ENCODE measurements at regions not wholly inside any gene's neighbourhood (a gene's known extent, or its start where the extent isn't known, plus 50 kb on each side); places are given as distances from the start of the nearest gene placed in this dataset.

DNA sequence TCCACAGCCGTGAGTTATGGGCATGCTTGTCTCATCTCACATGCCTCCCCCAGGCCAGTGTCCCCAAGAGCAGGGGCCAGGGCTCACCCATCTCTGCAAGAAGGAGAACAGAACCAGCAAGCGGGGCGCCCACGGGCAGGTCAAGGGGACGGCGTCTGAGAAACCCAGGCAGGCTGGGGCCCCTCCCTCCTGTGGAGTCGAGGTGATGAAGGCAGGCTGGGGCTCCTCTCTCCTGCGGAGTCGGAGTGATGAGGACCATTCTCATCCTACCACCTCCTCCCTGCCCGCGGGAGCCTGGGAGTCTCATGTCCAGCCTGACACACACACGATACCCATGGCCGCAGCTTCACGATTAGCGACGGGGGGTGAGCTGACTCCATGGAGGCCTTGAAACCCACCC lies 141.9 kb downstream of the CTTN start:
- no peaks in the 10 kb centered on the region for H3K36me3 ChIP-seq
- H3K4me1 ChIP-seq: no peaks in the 10 kb centered on the region
- no peak overlapping the region for H3K4me3 ChIP-seq (replicated peaks in 1 of 3)
- H3K27ac ChIP-seq: no peak overlapping the region
- no peaks in the 10 kb centered on the region for H3K9me3 ChIP-seq
- no peaks in the 10 kb centered on the region for H3K27me3 ChIP-seq
- WGBS, 2 donors: 91 to 94% methylated on average over 16 of the region's 16 CpGs
- no peak for DNase-seq
- TF ChIP-seq POLR2A (IDR thresholded peaks at IDR 0.05): no peak
- TF ChIP-seq, protein P1, sequence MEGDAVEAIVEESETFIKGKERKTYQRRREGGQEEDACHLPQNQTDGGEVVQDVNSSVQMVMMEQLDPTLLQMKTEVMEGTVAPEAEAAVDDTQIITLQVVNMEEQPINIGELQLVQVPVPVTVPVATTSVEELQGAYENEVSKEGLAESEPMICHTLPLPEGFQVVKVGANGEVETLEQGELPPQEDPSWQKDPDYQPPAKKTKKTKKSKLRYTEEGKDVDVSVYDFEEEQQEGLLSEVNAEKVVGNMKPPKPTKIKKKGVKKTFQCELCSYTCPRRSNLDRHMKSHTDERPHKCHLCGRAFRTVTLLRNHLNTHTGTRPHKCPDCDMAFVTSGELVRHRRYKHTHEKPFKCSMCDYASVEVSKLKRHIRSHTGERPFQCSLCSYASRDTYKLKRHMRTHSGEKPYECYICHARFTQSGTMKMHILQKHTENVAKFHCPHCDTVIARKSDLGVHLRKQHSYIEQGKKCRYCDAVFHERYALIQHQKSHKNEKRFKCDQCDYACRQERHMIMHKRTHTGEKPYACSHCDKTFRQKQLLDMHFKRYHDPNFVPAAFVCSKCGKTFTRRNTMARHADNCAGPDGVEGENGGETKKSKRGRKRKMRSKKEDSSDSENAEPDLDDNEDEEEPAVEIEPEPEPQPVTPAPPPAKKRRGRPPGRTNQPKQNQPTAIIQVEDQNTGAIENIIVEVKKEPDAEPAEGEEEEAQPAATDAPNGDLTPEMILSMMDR (IDR thresholded peaks at IDR 0.05): no peak
- intact Hi-C loops (cut with DNase I): no loop called here

DNA sequence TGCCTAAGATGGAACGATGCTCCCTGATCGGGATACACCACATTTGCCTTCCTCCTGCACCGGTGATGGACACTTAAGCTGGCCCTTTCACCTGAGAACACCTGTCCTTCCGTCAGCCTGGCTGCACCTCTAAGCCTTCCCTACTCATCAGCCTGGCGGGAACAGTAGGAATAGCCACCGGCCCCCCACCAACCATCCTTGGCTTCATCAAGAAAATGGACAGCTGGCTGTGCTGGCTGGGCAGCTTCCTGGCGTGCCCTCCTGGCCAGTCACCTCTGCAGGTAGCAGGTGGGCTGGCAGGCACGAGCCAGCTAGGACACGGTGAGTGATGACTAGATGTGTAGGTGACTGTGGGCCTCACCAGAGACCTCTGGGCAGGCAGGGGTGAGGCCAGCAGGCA lies 142.8 kb downstream of the CTTN start:
- Histone ChIP-seq H3K4me3 (replicated peaks in 1 of 3) (no peak overlapping the region), H3K36me3 (no peaks in the 10 kb centered on the region), H3K27me3 (no peaks in the 10 kb centered on the region), H3K4me1 (no peaks in the 10 kb centered on the region), H3K9me3 (no peaks in the 10 kb centered on the region), H3K27ac (no peak overlapping the region)
- intact Hi-C loops (cut with DNase I): no loop called here
- no peak for DNase-seq
- no peak for TF ChIP-seq POLR2A (IDR thresholded peaks at IDR 0.05)
- 91 to 96% methylated on average over 8 to 9 of the region's 9 CpGs for WGBS, 2 donors

DNA sequence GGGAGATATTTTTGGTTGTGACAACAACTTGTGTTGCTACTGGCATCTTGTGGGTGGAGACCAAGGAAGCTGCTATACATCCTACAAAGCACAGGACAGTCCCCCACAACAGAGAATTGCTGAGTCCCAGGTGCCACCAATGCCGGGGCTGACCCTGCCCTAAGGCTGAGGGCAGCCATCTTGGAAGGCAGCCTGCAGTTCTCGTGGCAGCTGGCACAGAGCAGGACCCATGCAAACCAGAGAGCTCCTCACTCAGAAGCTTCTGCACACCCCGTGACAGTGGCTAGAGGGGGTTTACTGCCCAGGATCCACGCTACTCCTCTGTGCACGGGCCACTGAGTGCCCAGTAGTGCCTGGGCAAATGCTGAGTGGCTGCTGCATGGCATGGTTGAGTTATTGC lies 143.4 kb downstream of the CTTN start:
- DNase-seq: peak in 1 of 2 donors; percentile 47
- TF ChIP-seq, protein P1 (IDR thresholded peaks at IDR 0.05): no peak
- TF ChIP-seq POLR2A (IDR thresholded peaks at IDR 0.05): no peak
- Histone ChIP-seq H3K36me3 (no peaks in the 10 kb centered on the region), H3K27ac (no peak overlapping the region), H3K4me3 (replicated peaks in 1 of 3) (no peak overlapping the region), H3K27me3 (no peaks in the 10 kb centered on the region), H3K9me3 (no peaks in the 10 kb centered on the region), H3K4me1 (no peaks in the 10 kb centered on the region)
- intact Hi-C loops (cut with DNase I): no loop called here
- 58 to 77% methylated on average over 2 to 3 of the region's 5 CpGs for WGBS, 2 donors

DNA sequence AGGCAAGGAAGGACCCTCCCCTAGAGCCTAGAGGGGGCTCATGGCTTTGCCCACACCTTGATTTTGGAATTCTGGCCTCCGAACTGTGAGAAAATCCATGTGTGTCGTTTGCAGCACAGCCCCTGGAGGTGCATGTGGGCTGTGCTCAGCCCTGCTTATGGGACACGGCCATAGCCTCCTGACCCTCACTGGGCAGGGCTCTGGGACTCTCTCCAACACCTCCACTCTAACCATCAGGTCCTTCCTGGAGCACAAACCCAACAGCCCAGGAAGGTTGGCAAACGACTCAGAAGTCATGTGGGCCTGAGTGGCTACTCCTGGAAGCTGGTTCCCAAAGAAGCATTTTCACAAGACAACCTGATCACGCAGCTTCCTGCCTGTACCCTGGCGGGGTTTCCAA lies 144.1 kb downstream of the CTTN start:
- TF ChIP-seq, protein P1 (IDR thresholded peaks at IDR 0.05): no peak
- TF ChIP-seq POLR2A (IDR thresholded peaks at IDR 0.05): no peak
- Histone ChIP-seq H3K9me3 (no peaks in the 10 kb centered on the region), H3K27me3 (no peaks in the 10 kb centered on the region), H3K4me3 (replicated peaks in 1 of 3) (no peak overlapping the region), H3K36me3 (no peaks in the 10 kb centered on the region), H3K27ac (no peak overlapping the region), H3K4me1 (no peaks in the 10 kb centered on the region)
- intact Hi-C loops (cut with DNase I): no loop called here
- WGBS, 2 donors: 48 to 62% methylated on average over 6 of the region's 6 CpGs
- DNase-seq: peak; percentile 61 to 70

DNA sequence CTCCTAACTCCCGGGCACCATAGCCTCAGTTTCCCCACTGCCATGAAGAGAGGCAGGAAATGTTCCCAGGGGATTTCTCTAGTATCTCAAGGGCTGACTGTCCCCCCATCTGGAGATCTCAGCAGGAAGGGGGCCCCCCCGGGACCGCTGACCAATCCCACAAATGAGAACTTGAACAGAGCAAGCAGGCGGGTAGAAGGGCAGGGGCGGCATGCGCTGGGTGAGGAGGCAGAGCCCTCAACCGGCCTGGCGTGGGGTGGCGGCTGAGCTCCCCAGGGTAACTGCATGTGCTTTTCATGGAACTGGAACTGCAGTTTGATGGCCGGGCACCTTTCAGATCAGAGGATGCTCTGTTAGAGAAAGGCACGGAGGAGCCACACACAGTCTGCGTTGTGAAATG lies 144.5 kb downstream of the CTTN start:
- DNase-seq: no peak
- H3K27me3 ChIP-seq: no peaks in the 10 kb centered on the region
- H3K27ac ChIP-seq: no peak overlapping the region
- intact Hi-C loops (cut with DNase I): no loop called here
- H3K4me3 ChIP-seq (replicated peaks in 1 of 3): no peak overlapping the region
- H3K4me1 ChIP-seq: no peaks in the 10 kb centered on the region
- H3K9me3 ChIP-seq: no peaks in the 10 kb centered on the region
- 89 to 95% methylated on average over 11 to 12 of the region's 12 CpGs for WGBS, 2 donors
- no peaks in the 10 kb centered on the region for H3K36me3 ChIP-seq
- TF ChIP-seq POLR2A (IDR thresholded peaks at IDR 0.05): no peak
- TF ChIP-seq, protein P1 (IDR thresholded peaks at IDR 0.05): no peak

DNA sequence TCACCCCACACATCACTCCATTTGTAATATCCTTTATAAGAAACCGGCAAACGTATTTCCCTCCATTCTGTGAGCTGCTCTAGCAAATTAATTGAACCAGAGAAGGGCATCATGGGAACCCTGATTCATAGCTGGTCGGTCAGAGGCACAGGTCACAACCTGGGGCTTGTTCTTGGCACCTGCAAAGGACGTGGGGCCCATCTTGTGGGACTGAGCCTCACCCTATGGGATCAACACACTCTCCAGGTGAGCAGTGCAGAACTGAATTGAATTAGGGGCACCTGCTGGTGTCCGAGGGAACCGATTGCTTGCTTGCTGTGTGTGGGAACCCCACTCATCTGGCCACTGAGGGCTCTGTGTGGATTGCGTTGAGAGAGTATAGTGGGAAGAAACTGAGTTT lies 145.3 kb downstream of the CTTN start:
- no peak for TF ChIP-seq POLR2A (IDR thresholded peaks at IDR 0.05)
- TF ChIP-seq, protein P1 (IDR thresholded peaks at IDR 0.05): no peak
- no peak for DNase-seq
- no peaks in the 10 kb centered on the region for H3K9me3 ChIP-seq
- no peaks in the 10 kb centered on the region for H3K27me3 ChIP-seq
- no peaks in the 10 kb centered on the region for H3K36me3 ChIP-seq
- WGBS, 2 donors: 81 to 84% methylated on average over 4 to 6 of the region's 7 CpGs
- no peaks in the 10 kb centered on the region for H3K4me1 ChIP-seq
- H3K4me3 ChIP-seq (replicated peaks in 1 of 3): no peak overlapping the region
- H3K27ac ChIP-seq: no peak overlapping the region
- intact Hi-C loops (cut with DNase I): no loop called here

Data from thyroid gland (tissue), 4 donors.